ENCODE measurements at regions not wholly inside any gene's neighbourhood (a gene's known extent, or its start where the extent isn't known, plus 50 kb on each side); places are given as distances from the start of the nearest gene placed in this dataset.

GRCh38 chr15:100810229-100810628, 69.4 kb upstream of the ALDH1A3 start:
- no peak for DNase-seq (ENCODE audit: low spot score)
- 96% methylated on average over 2 of the region's 2 CpGs for WGBS
- no peak overlapping the region for H3K4me3 ChIP-seq (ENCODE audit: low read depth in 1 of 3, low read length in 3 of 3)
- H3K36me3 ChIP-seq (ENCODE audit: control insufficient read depth in 4 of 4, insufficient read depth in 3 of 4, low read depth in 1 of 4, low read length in 3 of 4), result no peaks in the 10 kb centered on the region
- no peaks in the 10 kb centered on the region for H3K4me1 ChIP-seq (ENCODE audit: control insufficient read depth in 4 of 4, insufficient read depth in 4 of 4, low read length in 3 of 4)
- TF ChIP-seq YY1 (IDR thresholded peaks at IDR 0.05), result no peak
- TF ChIP-seq, protein P1, sequence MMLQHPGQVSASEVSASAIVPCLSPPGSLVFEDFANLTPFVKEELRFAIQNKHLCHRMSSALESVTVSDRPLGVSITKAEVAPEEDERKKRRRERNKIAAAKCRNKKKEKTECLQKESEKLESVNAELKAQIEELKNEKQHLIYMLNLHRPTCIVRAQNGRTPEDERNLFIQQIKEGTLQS (IDR thresholded peaks at IDR 0.05), result no peak
- no peak for TF ChIP-seq NR2F2 (IDR thresholded peaks at IDR 0.05)
- no peak for TF ChIP-seq CTCF (IDR thresholded peaks at IDR 0.05; ENCODE audit: low read depth, low read length, missing input control)
- no peak for TF ChIP-seq REST (IDR thresholded peaks at IDR 0.05)
- TF ChIP-seq, protein P2, sequence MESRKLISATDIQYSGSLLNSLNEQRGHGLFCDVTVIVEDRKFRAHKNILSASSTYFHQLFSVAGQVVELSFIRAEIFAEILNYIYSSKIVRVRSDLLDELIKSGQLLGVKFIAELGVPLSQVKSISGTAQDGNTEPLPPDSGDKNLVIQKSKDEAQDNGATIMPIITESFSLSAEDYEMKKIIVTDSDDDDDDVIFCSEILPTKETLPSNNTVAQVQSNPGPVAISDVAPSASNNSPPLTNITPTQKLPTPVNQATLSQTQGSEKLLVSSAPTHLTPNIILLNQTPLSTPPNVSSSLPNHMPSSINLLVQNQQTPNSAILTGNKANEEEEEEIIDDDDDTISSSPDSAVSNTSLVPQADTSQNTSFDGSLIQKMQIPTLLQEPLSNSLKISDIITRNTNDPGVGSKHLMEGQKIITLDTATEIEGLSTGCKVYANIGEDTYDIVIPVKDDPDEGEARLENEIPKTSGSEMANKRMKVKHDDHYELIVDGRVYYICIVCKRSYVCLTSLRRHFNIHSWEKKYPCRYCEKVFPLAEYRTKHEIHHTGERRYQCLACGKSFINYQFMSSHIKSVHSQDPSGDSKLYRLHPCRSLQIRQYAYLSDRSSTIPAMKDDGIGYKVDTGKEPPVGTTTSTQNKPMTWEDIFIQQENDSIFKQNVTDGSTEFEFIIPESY (IDR thresholded peaks at IDR 0.05), result no peak
- TF ChIP-seq JUND (IDR thresholded peaks at IDR 0.05), result no peak
- TF ChIP-seq TAF1 (conservative IDR thresholded peaks at IDR 0.05), result no peak
- no peak for TF ChIP-seq GABPA (IDR thresholded peaks at IDR 0.05 in 1 of 2, conservative IDR thresholded peaks at IDR 0.05 in 1 of 2)
- no peak for TF ChIP-seq HNF4G (IDR thresholded peaks at IDR 0.05)
- no peak for TF ChIP-seq SP1 (IDR thresholded peaks at IDR 0.05)
- no peak for TF ChIP-seq FOXA1 (IDR thresholded peaks at IDR 0.05)
- no peak for TF ChIP-seq RAD21 (IDR thresholded peaks at IDR 0.05)
- no peak for TF ChIP-seq FOXA2 (IDR thresholded peaks at IDR 0.05)
- TF ChIP-seq HNF4A (conservative IDR thresholded peaks at IDR 0.05), result no peak
- no peak for TF ChIP-seq RXRA (IDR thresholded peaks at IDR 0.05)
- peaks cover 3 to 18% (median 10%) of the 10 kb centered on the region in 4 donors for H3K9me3 ChIP-seq (ENCODE audit: control insufficient read depth in 4 of 4, low read length in 3 of 4)
- no peak overlapping the region for H3K27ac ChIP-seq (ENCODE audit: low read depth in 1 of 2, low read length in 2 of 2)
- no peaks in the 10 kb centered on the region for H3K27me3 ChIP-seq (ENCODE audit: control insufficient read depth in 4 of 4, insufficient read depth in 4 of 4, low read length in 3 of 4)
- no peak overlapping the region for H3K9ac ChIP-seq (ENCODE audit: low read depth in 1 of 2, low read length in 2 of 2)

- H3K27me3 ChIP-seq (ENCODE audit: control insufficient read depth in 4 of 4, insufficient read depth in 4 of 4, low read length in 3 of 4), result no peaks in the 10 kb centered on the region
- no peak overlapping the region for H3K4me3 ChIP-seq (ENCODE audit: low read depth in 1 of 3, low read length in 3 of 3)
- H3K4me1 ChIP-seq (ENCODE audit: control insufficient read depth in 4 of 4, insufficient read depth in 4 of 4, low read length in 3 of 4), result no peaks in the 10 kb centered on the region
- no peak for TF ChIP-seq FOXA1 (IDR thresholded peaks at IDR 0.05)
- TF ChIP-seq HNF4A (conservative IDR thresholded peaks at IDR 0.05), result no peak
- TF ChIP-seq, protein P1 (IDR thresholded peaks at IDR 0.05), result no peak
- TF ChIP-seq JUND (IDR thresholded peaks at IDR 0.05), result no peak
- no peak for TF ChIP-seq RXRA (IDR thresholded peaks at IDR 0.05)
- no peak for TF ChIP-seq EGR1 (IDR thresholded peaks at IDR 0.05; ENCODE audit: low read depth in 2 of 2)
- no peak for TF ChIP-seq YY1 (IDR thresholded peaks at IDR 0.05)
- TF ChIP-seq NR2F2 (IDR thresholded peaks at IDR 0.05), result no peak
- TF ChIP-seq FOXA2 (IDR thresholded peaks at IDR 0.05), result no peak
- no peak for TF ChIP-seq SP1 (IDR thresholded peaks at IDR 0.05)
- TF ChIP-seq GABPA (IDR thresholded peaks at IDR 0.05 in 1 of 2, conservative IDR thresholded peaks at IDR 0.05 in 1 of 2), result no peak
- TF ChIP-seq TAF1 (conservative IDR thresholded peaks at IDR 0.05), result no peak
- TF ChIP-seq CTCF (IDR thresholded peaks at IDR 0.05; ENCODE audit: low read depth, low read length, missing input control), result no peak
- no peak overlapping the region for H3K9ac ChIP-seq (ENCODE audit: low read depth in 1 of 2, low read length in 2 of 2)
- no peaks in the 10 kb centered on the region for H3K36me3 ChIP-seq (ENCODE audit: control insufficient read depth in 4 of 4, insufficient read depth in 3 of 4, low read depth in 1 of 4, low read length in 3 of 4)
- 97% methylated on average over 2 of the region's 2 CpGs for WGBS
- H3K9me3 ChIP-seq (ENCODE audit: control insufficient read depth in 4 of 4, low read length in 3 of 4), result peaks cover 5 to 23% (median 11%) of the 10 kb centered on the region in 4 donors
- no peak overlapping the region for H3K27ac ChIP-seq (ENCODE audit: low read depth in 1 of 2, low read length in 2 of 2)
- no peak for DNase-seq (ENCODE audit: low spot score)
Observed at GRCh38 chr15:100810831-100811230, 68.8 kb upstream of the ALDH1A3 start.

Measured in liver (tissue), 8 donors.